ENCODE measurements at regions not wholly inside any gene's neighbourhood (a gene's known extent, or its start where the extent isn't known, plus 50 kb on each side); places are given as distances from the start of the nearest gene placed in this dataset.
"Not testable (repeated sequence)": the region's sequence is repeated elsewhere in the genome, so short reads cannot be mapped to it uniquely, and the experiment has no call there.

- no peak overlapping the region for H3K4me3 Mint-ChIP-seq
- no peaks in the 10 kb centered on the region for H3K9me3 Mint-ChIP-seq
- CTCF ChIA-PET = no interaction called here
- H3K36me3 Mint-ChIP-seq (ENCODE audit: low read depth) = no peaks in the 10 kb centered on the region
- no peak for ATAC-seq (ENCODE audit: low read depth)
- POLR2A ChIA-PET = no interaction called here
- no peak for DNase-seq
- H3K4me1 Mint-ChIP-seq = no peaks in the 10 kb centered on the region
- intact Hi-C loops (cut with micrococcal nuclease) = no loop called here
- TF ChIP-seq CTCF (IDR thresholded peaks at IDR 0.05) = no peak
- no peaks in the 10 kb centered on the region for H3K27me3 Mint-ChIP-seq
- no peak overlapping the region for H3K27ac Mint-ChIP-seq
Observed at GRCh38 chr14:36423430-36423829, 96.6 kb downstream of the NKX2-1 start.

DNA sequence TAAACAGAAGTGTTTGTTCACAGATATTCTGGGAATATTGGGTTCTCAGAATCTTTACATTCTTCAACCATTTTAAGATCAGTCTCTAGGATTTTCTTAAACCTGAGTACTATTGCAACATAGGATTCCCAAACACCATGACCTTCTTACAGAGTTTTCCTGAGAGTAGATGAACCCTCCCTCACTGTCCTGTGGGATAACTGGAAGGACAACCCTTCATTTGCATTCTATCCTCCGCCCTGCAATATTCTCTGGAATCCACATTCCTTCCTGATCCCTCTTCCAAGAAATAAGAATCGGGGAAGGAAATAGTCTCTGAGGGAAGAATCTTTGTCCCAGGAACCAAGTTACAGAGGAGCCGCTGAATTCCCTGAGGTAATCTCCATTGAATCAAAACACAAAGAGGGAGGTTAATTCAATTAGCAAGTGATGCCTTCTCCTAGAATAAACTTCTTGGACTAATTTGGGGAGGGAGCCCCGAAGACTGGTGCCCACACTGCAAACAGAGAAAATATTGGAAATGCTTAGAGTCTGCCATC, 99.8 kb upstream of the MBIP start:
- Mint-ChIP-seq H3K9me3 (peaks cover 3% of the 10 kb centered on the region), H3K4me1 (no peaks in the 10 kb centered on the region), H3K4me3 (no peak overlapping the region), H3K36me3 (ENCODE audit: low read depth) (no peaks in the 10 kb centered on the region), H3K27ac (no peak overlapping the region), H3K27me3 (no peaks in the 10 kb centered on the region)
- intact Hi-C loops (cut with micrococcal nuclease) = no loop called here
- DNase-seq (no peak), ATAC-seq (ENCODE audit: low read depth) (no peak)
- POLR2A ChIA-PET = no interaction called here
- CTCF ChIA-PET = no interaction called here
- TF ChIP-seq CTCF (IDR thresholded peaks at IDR 0.05) = no peak

GRCh38 chr14:36418937-36419336, 98.5 kb upstream of the MBIP start:
- Mint-ChIP-seq H3K9me3 (peaks cover 3% of the 10 kb centered on the region), H3K27me3 (no peaks in the 10 kb centered on the region), H3K4me3 (no peak overlapping the region), H3K4me1 (no peaks in the 10 kb centered on the region), H3K27ac (no peak overlapping the region), H3K36me3 (ENCODE audit: low read depth) (no peaks in the 10 kb centered on the region)
- ATAC-seq (ENCODE audit: low read depth) (no peak), DNase-seq (no peak)
- POLR2A ChIA-PET = no interaction called here
- TF ChIP-seq CTCF (IDR thresholded peaks at IDR 0.05) = no peak
- CTCF ChIA-PET = no interaction called here
- intact Hi-C loops (cut with micrococcal nuclease) = no loop called here

DNA sequence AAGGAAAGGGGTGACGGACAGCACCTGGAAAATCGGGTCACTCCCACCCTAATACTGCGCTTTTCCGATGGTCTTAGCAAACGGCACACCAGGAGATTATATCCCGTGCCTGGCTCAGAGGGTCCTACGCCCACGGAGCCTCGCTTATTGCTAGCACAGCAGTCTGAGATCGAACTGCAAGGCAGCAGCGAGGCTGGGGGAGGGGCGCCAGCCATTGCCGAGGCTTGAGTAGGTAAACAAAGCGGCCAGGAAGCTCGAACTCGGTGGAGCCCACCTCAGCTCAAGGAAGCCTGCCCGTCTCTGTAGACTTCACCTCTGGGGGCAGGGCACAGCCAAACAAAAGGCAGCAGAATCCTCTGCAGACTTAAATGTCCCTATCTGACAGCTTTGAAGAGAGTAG, 91.5 kb upstream of the MBIP start:
- H3K9me3 Mint-ChIP-seq; H3K4me3 Mint-ChIP-seq; intact Hi-C loops (cut with micrococcal nuclease); ATAC-seq (ENCODE audit: low read depth); H3K27ac Mint-ChIP-seq; POLR2A ChIA-PET; CTCF ChIA-PET; H3K27me3 Mint-ChIP-seq; H3K36me3 Mint-ChIP-seq (ENCODE audit: low read depth); H3K4me1 Mint-ChIP-seq; DNase-seq: not testable (repeated sequence)

DNA sequence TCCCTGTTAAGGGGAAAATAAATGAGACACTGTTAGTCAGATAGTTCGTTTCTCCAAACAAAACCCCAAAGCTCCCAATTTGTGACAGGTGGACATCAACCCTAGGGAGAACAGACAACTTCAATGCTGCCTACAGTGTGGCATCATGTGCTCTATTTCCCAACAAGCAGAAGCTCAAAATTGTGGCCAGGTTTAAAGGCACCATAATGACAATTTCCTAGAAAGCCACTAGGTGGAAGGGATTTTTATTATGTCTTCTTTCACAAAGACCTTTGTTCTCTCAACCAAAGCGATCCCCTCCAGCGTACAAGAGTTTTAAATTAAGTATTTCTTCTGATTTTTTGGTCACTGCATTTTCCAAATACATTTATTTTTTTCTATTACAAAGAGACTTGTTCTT, 88.0 kb upstream of the MBIP start:
- H3K9me3 Mint-ChIP-seq = peaks cover 3% of the 10 kb centered on the region
- no peaks in the 10 kb centered on the region for H3K27me3 Mint-ChIP-seq

More for the DNA sequence above, 88.0 kb upstream of the MBIP start:
- Mint-ChIP-seq H3K4me3 (no peak overlapping the region), H3K27ac (no peak overlapping the region), H3K36me3 (ENCODE audit: low read depth) (no peaks in the 10 kb centered on the region), H3K4me1 (no peaks in the 10 kb centered on the region)
- POLR2A ChIA-PET = no interaction called here
- intact Hi-C loops (cut with micrococcal nuclease) = no loop called here
- no peak for TF ChIP-seq CTCF (IDR thresholded peaks at IDR 0.05)
- ATAC-seq (ENCODE audit: low read depth) (no peak), DNase-seq (no peak)
- CTCF ChIA-PET = no interaction called here
